Stomach (tissue), 8 donors: ENCODE measurements at regions not wholly inside any gene's neighbourhood (a gene's known extent, or its start where the extent isn't known, plus 50 kb on each side); places are given as distances from the start of the nearest gene placed in this dataset.
A peak's percentile ranks its signal among the peaks of the same experiment; 100 is the strongest.

Source experiments
- DNase-seq, 2 donors: peaks; one replicate each; pipeline versions ENCODE4 v3.0.0 to v3.0.0-alpha.2; 2013 to 2019
- H3K27ac ChIP-seq, 5 donors: fragments of 200-600 bp in 4 of 5; sonication (generic) in 4 of 5; one replicate each; pipeline ENCODE4 v1.5.1; 2013 to 2019; ENCODE audit warnings: mild to moderate bottlenecking in 1 of 5, moderate library complexity in 1 of 5
- H3K27me3 ChIP-seq, 3 donors: fragments of 200-600 bp; sonication (generic); one replicate each; pipeline ENCODE4 v1.5.1; 2017 to 2019; ENCODE audit warnings: mixed run types in 1 of 3
- H3K36me3 ChIP-seq, 4 donors: fragments of 200-600 bp; sonication (generic); 1 replicate in 3 of 4; 2 replicates in 1 of 4; pipeline ENCODE4 v1.5.1; 2016 to 2019
- H3K4me1 ChIP-seq, 4 donors: fragments of 200-600 bp; sonication (generic); one replicate each; pipeline ENCODE4 v1.5.1; 2016 to 2019
- H3K4me3 ChIP-seq, 4 donors: fragments of 200-600 bp; sonication (generic) in 3 of 4; one replicate each; pipeline ENCODE4 v1.5.1; 2016 to 2019; ENCODE audit warnings: mild to moderate bottlenecking in 1 of 4
- H3K9me3 ChIP-seq, 4 donors: fragments of 200-600 bp; sonication (generic); one replicate each; pipeline ENCODE4 v1.5.1; 2016 to 2019
- CTCF ChIP-seq, 7 experiments: fragments of 450-650 bp in 4 of 7; fragments of 200-600 bp in 3 of 7; sonication (generic) in 3 of 7; IDR thresholded peaks; one replicate each; pipeline ENCODE4 v1.5.1; 2016 to 2019; ENCODE audit warnings: antibody characterized with exemption in 7 of 7, control low read depth in 2 of 7, mild to moderate bottlenecking in 1 of 7
- EP300 ChIP-seq: sonication (generic); formaldehyde crosslinking; IDR thresholded peaks from one replicate; pipeline ENCODE4 v1.6.1; 2017; ENCODE audit warnings: antibody characterized with exemption
- POLR2A ChIP-seq, 4 donors: fragments of 450-650 bp; IDR thresholded peaks; one replicate each; pipeline ENCODE4 v1.6.1; 2016; ENCODE audit warnings: antibody characterized with exemption in 4 of 4, control low read depth in 2 of 4, mild to moderate bottlenecking in 1 of 4, moderate library complexity in 1 of 4
- POLR2AphosphoS5 ChIP-seq, 3 donors: sonication (generic); formaldehyde crosslinking; IDR thresholded peaks; one replicate each; pipeline ENCODE4 v1.6.1; 2016; ENCODE audit warnings: antibody characterized with exemption in 3 of 3
- WGBS, 5 donors: extraction: QIAGEN DNeasy Blood & Tissue Kit in 3 of 5; methylation state at CpG; one replicate each; pipeline versions ENCODE4 v1.1.5 to v1.1.7; 2013 to 2018; 5-methylcytosine and 5-hydroxymethylcytosine counted together
- intact Hi-C: fragments of 100-400 bp; cut with DNase I; formaldehyde crosslinking; loops from one replicate; pipeline ENCODE4 v1.15.1; 2023; ENCODE audit warnings: low total_unique reads
- donor health status: healthy with polysubstance abuse.
- donor health status: Bipolar disorder and iron deficiency.
- donor health status: healthy.

DNA sequence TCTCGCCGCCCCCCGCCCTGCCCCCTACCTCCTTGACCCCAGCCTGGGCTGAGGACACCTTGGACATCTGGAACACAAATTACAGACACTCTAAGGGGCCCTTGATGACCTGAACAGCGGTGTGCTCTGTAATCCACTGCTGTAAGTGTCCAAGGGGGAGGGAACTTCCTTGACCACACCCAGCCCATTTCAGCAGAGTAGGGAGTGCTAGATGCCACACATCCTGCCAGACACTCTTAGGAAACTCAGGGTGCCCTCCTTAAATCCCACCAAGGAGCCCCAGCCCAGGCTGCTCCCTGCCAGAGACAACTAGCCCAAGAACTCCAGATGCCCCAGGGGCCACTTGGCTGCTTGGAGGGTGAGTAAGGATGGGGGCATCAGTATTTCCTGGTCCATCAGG lies 282.2 kb downstream of the RRAGC start:
- Histone ChIP-seq H3K36me3 (no peaks in the 10 kb centered on the region), H3K9me3 (no peaks in the 10 kb centered on the region), H3K27ac (no peak overlapping the region), H3K27me3 (peaks cover 4 to 73% (median 15%) of the 10 kb centered on the region in 3 donors), H3K4me1 (peaks cover 7 to 11% (median 10%) of the 10 kb centered on the region in 4 donors), H3K4me3 (no peak overlapping the region)
- intact Hi-C loops, result no loop called here
- 41 to 68% (median 59%) methylated on average over 4 of the region's 4 CpGs for WGBS, 5 donors
- TF ChIP-seq POLR2AphosphoS5 (IDR thresholded peaks at IDR 0.05), result no peak
- no peak for TF ChIP-seq CTCF (IDR thresholded peaks at IDR 0.05)
- TF ChIP-seq EP300, result no peak
- TF ChIP-seq POLR2A (IDR thresholded peaks at IDR 0.05), result no peak
- no peak for DNase-seq

DNA sequence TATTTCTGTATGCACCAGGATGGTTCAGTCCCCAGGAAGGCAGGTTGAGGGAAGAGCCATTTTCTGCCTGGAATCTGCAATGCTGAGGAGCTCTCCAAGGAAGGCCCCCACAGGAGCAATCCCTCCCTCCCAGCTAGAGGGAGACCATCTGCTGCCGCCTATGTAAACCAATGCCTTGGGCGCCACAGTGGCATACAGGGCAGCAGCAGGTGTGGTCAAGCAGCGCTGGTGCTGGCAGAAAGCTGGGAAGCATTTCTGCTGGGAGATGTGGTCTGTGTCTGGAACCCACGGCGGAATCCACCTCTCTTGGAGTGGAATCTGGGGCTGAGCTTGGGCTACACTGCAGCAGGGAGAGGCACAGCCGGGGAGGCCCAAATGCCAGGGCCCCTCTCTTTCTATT lies 283.3 kb downstream of the RRAGC start:
- H3K4me1 ChIP-seq, result peaks cover 7 to 21% (median 10%) of the 10 kb centered on the region in 4 donors
- intact Hi-C loops, result no loop called here
- H3K4me3 ChIP-seq, result no peak overlapping the region
- TF ChIP-seq POLR2A (IDR thresholded peaks at IDR 0.05) (no peak), POLR2AphosphoS5 (IDR thresholded peaks at IDR 0.05) (no peak), EP300 (no peak), CTCF (IDR thresholded peaks at IDR 0.05) (no peak)
- DNase-seq, result no peak
- H3K9me3 ChIP-seq, result no peaks in the 10 kb centered on the region
- peaks cover 4 to 68% (median 15%) of the 10 kb centered on the region in 3 donors for H3K27me3 ChIP-seq
- WGBS, 5 donors, result 73 to 90% (median 86%) methylated on average over 4 to 6 of the region's 6 CpGs
- H3K27ac ChIP-seq, result no peak overlapping the region
- no peaks in the 10 kb centered on the region for H3K36me3 ChIP-seq

GRCh38 chr1:38571726-38572125 lies 287.8 kb downstream of the RRAGC start:
- DNase-seq, result peak in 1 of 2 donors; percentile 49
- intact Hi-C loops, result no loop called here
- Histone ChIP-seq H3K4me1 (peaks cover 0 to 11% (median 0%) of the 10 kb centered on the region in 4 donors), H3K27ac (no peak overlapping the region), H3K4me3 (no peak overlapping the region), H3K36me3 (no peaks in the 10 kb centered on the region), H3K27me3 (peaks cover 0 to 61% (median 3%) of the 10 kb centered on the region in 3 donors), H3K9me3 (no peaks in the 10 kb centered on the region)
- WGBS, 5 donors, result 14 to 36% (median 28%) methylated on average over 4 of the region's 4 CpGs
- TF ChIP-seq POLR2A (IDR thresholded peaks at IDR 0.05) (no peak), CTCF (IDR thresholded peaks at IDR 0.05) (no peak), EP300 (no peak), POLR2AphosphoS5 (IDR thresholded peaks at IDR 0.05) (no peak)

- no peaks in the 10 kb centered on the region for H3K9me3 ChIP-seq
- no peaks in the 10 kb centered on the region for H3K36me3 ChIP-seq
- H3K4me1 ChIP-seq, result peaks cover 0 to 11% (median 0%) of the 10 kb centered on the region in 4 donors
- H3K27me3 ChIP-seq, result peaks cover 0 to 55% (median 3%) of the 10 kb centered on the region in 3 donors
- intact Hi-C loops, result no loop called here
- H3K4me3 ChIP-seq, result no peak overlapping the region
- WGBS, 5 donors, result 85 to 93% (median 90%) methylated on average over 3 of the region's 3 CpGs
- no peak overlapping the region for H3K27ac ChIP-seq
- no peak for DNase-seq
- TF ChIP-seq EP300 (no peak), POLR2A (IDR thresholded peaks at IDR 0.05) (no peak), CTCF (IDR thresholded peaks at IDR 0.05) (no peak), POLR2AphosphoS5 (IDR thresholded peaks at IDR 0.05) (no peak)
Measured at GRCh38 chr1:38570657-38570975, 289.0 kb downstream of the RRAGC start.
